Astrocyte (in vitro differentiated cells and primary cell): ENCODE measurements at regions not wholly inside any gene's neighbourhood (a gene's known extent, or its start where the extent isn't known, plus 50 kb on each side); places are given as distances from the start of the nearest gene placed in this dataset.

Experiments used
- DNase-seq: peaks from one replicate; pipeline ENCODE4 v3.0.0-alpha.2; 2010; ENCODE audit warnings: low read depth
- FAIRE-seq: peaks from 2 replicates; lab custom pipeline; 2011; peaks lifted over from hg19 to GRCh38; lab: Jason Lieb, UNC
- H2AFZ ChIP-seq: 2 replicates; pipeline ENCODE4 v1.6.0; 2012; ENCODE audit warnings: low read depth, low read length, inconsistent platforms
- H3K27ac ChIP-seq: 2 replicates; pipeline ENCODE4 v1.5.1; 2011; ENCODE audit warnings: low read depth, low read length, inconsistent platforms
- H3K27me3 ChIP-seq: 2 replicates; pipeline ENCODE4 v1.6.0; 2011; ENCODE audit warnings: low read length, inconsistent platforms; ENCODE audit not compliant: insufficient read depth
- H3K36me3 ChIP-seq: 2 replicates; pipeline ENCODE4 v1.5.1; 2011; ENCODE audit warnings: low read length, inconsistent platforms; ENCODE audit not compliant: insufficient read depth
- H3K4me1 ChIP-seq: 2 replicates; pipeline ENCODE4 v1.5.1; 2011; ENCODE audit warnings: low read length, inconsistent platforms; ENCODE audit not compliant: insufficient read depth
- H3K4me2 ChIP-seq: 2 replicates; pipeline ENCODE4 v1.6.0; 2012; ENCODE audit warnings: low read length, inconsistent platforms
- H3K4me3 ChIP-seq: 2 replicates; pipeline ENCODE4 v1.5.1; 2011; ENCODE audit warnings: low read depth, mild to moderate bottlenecking, low read length, inconsistent platforms; ENCODE audit not compliant: insufficient read depth
- H3K79me2 ChIP-seq: 2 replicates; pipeline ENCODE4 v1.6.0; 2012; ENCODE audit warnings: mild to moderate bottlenecking, low read length, inconsistent platforms; ENCODE audit not compliant: insufficient read depth
- H3K9ac ChIP-seq: 2 replicates; pipeline ENCODE4 v1.6.0; 2012; ENCODE audit warnings: mild to moderate bottlenecking, low read length, inconsistent platforms
- H3K9me3 ChIP-seq: 2 replicates; pipeline ENCODE4 v1.5.1; 2012; ENCODE audit warnings: low read depth, mild to moderate bottlenecking, low read length, inconsistent platforms; ENCODE audit not compliant: insufficient read depth
- H4K20me1 ChIP-seq: 2 replicates; pipeline ENCODE4 v1.6.0; 2012; ENCODE audit warnings: low read length, inconsistent platforms; ENCODE audit not compliant: insufficient read depth
- H3K27ac Mint-ChIP-seq: one replicate; pipeline ENCODE4 v1.8.0; 2021; ENCODE audit warnings: mild to moderate bottlenecking, mixed read lengths; ENCODE audit not compliant: unreplicated experiment
- H3K27me3 Mint-ChIP-seq: one replicate; pipeline ENCODE4 v1.8.0; 2021; ENCODE audit warnings: low read depth, mixed read lengths; ENCODE audit not compliant: unreplicated experiment
- H3K36me3 Mint-ChIP-seq: one replicate; pipeline ENCODE4 v1.8.0; 2021; ENCODE audit warnings: low read depth, mixed read lengths; ENCODE audit not compliant: unreplicated experiment
- H3K4me1 Mint-ChIP-seq: one replicate; pipeline ENCODE4 v1.8.0; 2021; ENCODE audit warnings: low read depth, mixed read lengths; ENCODE audit not compliant: unreplicated experiment
- H3K4me3 Mint-ChIP-seq: one replicate; pipeline ENCODE4 v1.8.0; 2021; ENCODE audit warnings: mild to moderate bottlenecking, moderate library complexity, mixed read lengths; ENCODE audit not compliant: unreplicated experiment
- H3K9me3 Mint-ChIP-seq: one replicate; pipeline ENCODE4 v1.8.0; 2021; ENCODE audit warnings: mild to moderate bottlenecking, mixed read lengths; ENCODE audit not compliant: unreplicated experiment
- CTCF ChIP-seq: IDR thresholded peaks from 2 replicates; pipeline ENCODE4 v1.5.1; 2011; ENCODE audit warnings: low read depth, mild to moderate bottlenecking, inconsistent platforms, low read length, moderate library complexity; ENCODE audit not compliant: insufficient read depth
- EZH2 ChIP-seq: IDR thresholded peaks from 2 replicates; pipeline ENCODE4 v1.6.1; 2012; ENCODE audit warnings: mild to moderate bottlenecking, low read length, inconsistent platforms; ENCODE audit not compliant: insufficient read depth

- Histone ChIP-seq H3K4me2 (no peak overlapping the region), H2AFZ (no peak overlapping the region), H3K9ac (no peak overlapping the region), H4K20me1 (no peaks in the 10 kb centered on the region), H3K27ac (no peak overlapping the region), H3K4me1 (no peaks in the 10 kb centered on the region), H3K36me3 (no peaks in the 10 kb centered on the region), H3K9me3 (no peaks in the 10 kb centered on the region), H3K79me2 (no peaks in the 10 kb centered on the region), H3K27me3 (no peaks in the 10 kb centered on the region), H3K4me3 (no peak overlapping the region)
- no peaks in the 10 kb centered on the region for H3K36me3 Mint-ChIP-seq
- no peak for TF ChIP-seq CTCF
- DNase-seq (no peak), FAIRE-seq (no peak)
- peaks cover under 1% of the 10 kb centered on the region for H3K4me1 Mint-ChIP-seq
- no peaks in the 10 kb centered on the region for H3K27me3 Mint-ChIP-seq
- H3K9me3 Mint-ChIP-seq, result peaks cover 5% of the 10 kb centered on the region
- no peak overlapping the region for H3K27ac Mint-ChIP-seq
- no peak overlapping the region for H3K4me3 Mint-ChIP-seq
Measured at GRCh38 chr4:155521382-155521781, 144.6 kb upstream of the MAP9 start.

GRCh38 chr4:155515444-155516075 is 138.8 kb upstream of the MAP9 start:
- TF ChIP-seq CTCF, result no peak
- no peak for TF ChIP-seq EZH2
- Mint-ChIP-seq H3K4me1 (no peaks in the 10 kb centered on the region), H3K9me3 (no peaks in the 10 kb centered on the region), H3K4me3 (no peak overlapping the region), H3K36me3 (no peaks in the 10 kb centered on the region), H3K27ac (no peak overlapping the region), H3K27me3 (no peaks in the 10 kb centered on the region)
- H3K4me2 ChIP-seq, result no peak overlapping the region
- FAIRE-seq (no peak), DNase-seq (no peak)
- no peaks in the 10 kb centered on the region for H3K4me1 ChIP-seq
- H3K27ac ChIP-seq, result no peak overlapping the region
- H3K9ac ChIP-seq, result no peak overlapping the region
- no peaks in the 10 kb centered on the region for H3K9me3 ChIP-seq
- H3K27me3 ChIP-seq, result no peaks in the 10 kb centered on the region
- H2AFZ ChIP-seq, result no peak overlapping the region
- H3K79me2 ChIP-seq, result no peaks in the 10 kb centered on the region
- no peaks in the 10 kb centered on the region for H3K36me3 ChIP-seq
- no peaks in the 10 kb centered on the region for H4K20me1 ChIP-seq
- H3K4me3 ChIP-seq, result no peak overlapping the region

- Mint-ChIP-seq H3K36me3 (no peaks in the 10 kb centered on the region), H3K9me3 (no peaks in the 10 kb centered on the region), H3K4me3 (no peak overlapping the region), H3K27me3 (no peaks in the 10 kb centered on the region), H3K4me1 (no peaks in the 10 kb centered on the region), H3K27ac (no peak overlapping the region)
- Histone ChIP-seq H3K9ac (no peak overlapping the region), H3K27ac (no peak overlapping the region), H3K9me3 (no peaks in the 10 kb centered on the region), H3K27me3 (no peaks in the 10 kb centered on the region), H4K20me1 (no peaks in the 10 kb centered on the region), H3K36me3 (no peaks in the 10 kb centered on the region), H3K79me2 (no peaks in the 10 kb centered on the region), H2AFZ (no peak overlapping the region), H3K4me1 (no peaks in the 10 kb centered on the region), H3K4me3 (no peak overlapping the region), H3K4me2 (no peak overlapping the region)
- DNase-seq, result no peak
- TF ChIP-seq EZH2, result no peak
- FAIRE-seq, result no peak
Measured at GRCh38 chr4:155514628-155515027, 137.9 kb upstream of the MAP9 start.
